ENCODE measurements at regions not wholly inside any gene's neighbourhood (a gene's known extent, or its start where the extent isn't known, plus 50 kb on each side); places are given as distances from the start of the nearest gene placed in this dataset.

DNA sequence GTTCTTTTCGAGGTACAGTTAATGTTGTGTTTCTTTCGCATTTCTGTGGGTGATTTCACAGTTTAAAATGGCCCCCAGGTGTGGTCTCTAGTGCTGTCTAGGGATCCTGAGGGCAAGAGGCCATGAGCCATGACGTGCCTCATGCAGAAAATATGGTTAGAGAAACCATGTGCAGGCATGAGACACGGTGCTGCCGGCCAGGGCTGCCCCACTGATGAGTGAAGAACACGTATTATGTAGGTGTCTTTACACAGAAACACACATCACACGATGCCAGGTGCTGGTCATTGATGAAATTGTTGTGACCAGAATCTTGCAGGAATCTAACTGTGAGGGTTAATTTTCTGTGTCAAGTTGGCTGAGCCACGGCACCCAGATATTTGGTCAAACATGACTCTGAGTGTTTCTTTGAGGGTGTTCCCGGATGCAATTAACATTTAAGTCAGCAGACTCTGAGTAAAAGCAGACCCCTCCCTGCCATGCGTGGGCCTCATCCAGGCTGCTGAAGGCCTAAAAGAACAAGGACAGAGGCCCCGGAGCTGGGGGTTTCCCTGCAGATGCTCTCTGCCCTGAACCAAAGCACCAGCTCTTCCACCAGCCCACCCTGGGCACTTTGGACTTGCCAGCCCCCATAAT lies 463.0 kb upstream of the MYT1L start:
- TF ChIP-seq, protein P1, sequence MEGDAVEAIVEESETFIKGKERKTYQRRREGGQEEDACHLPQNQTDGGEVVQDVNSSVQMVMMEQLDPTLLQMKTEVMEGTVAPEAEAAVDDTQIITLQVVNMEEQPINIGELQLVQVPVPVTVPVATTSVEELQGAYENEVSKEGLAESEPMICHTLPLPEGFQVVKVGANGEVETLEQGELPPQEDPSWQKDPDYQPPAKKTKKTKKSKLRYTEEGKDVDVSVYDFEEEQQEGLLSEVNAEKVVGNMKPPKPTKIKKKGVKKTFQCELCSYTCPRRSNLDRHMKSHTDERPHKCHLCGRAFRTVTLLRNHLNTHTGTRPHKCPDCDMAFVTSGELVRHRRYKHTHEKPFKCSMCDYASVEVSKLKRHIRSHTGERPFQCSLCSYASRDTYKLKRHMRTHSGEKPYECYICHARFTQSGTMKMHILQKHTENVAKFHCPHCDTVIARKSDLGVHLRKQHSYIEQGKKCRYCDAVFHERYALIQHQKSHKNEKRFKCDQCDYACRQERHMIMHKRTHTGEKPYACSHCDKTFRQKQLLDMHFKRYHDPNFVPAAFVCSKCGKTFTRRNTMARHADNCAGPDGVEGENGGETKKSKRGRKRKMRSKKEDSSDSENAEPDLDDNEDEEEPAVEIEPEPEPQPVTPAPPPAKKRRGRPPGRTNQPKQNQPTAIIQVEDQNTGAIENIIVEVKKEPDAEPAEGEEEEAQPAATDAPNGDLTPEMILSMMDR (IDR thresholded peaks at IDR 0.05), result no peak
- no peak for TF ChIP-seq POLR2A (IDR thresholded peaks at IDR 0.05)

All from lower leg skin (tissue), 3 donors.